ENCODE measurements at regions not wholly inside any gene's neighbourhood (a gene's known extent, or its start where the extent isn't known, plus 50 kb on each side); places are given as distances from the start of the nearest gene placed in this dataset.
A peak's percentile ranks its signal among the peaks of the same experiment; 100 is the strongest.
"Not testable (repeated sequence)": the region's sequence is repeated elsewhere in the genome, so short reads cannot be mapped to it uniquely, and the experiment has no call there.

DNA sequence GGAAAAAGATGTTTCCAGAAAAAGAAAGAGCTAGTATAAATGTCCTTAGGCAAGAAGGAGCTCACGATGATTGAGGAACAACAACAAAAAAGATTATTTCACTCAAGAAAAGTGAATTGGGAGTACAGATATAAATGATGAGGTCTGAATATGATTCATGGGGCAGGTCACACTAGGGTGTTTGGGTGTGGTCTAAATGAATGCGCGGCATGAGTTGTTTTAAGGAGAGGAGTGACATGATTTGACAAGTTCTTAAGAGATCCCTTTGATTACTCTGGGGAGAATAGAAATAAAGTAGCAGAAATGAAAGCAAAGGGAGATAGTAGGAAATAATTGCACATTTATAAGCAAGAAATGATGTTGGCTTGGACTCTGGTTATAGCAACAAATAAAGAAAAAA is 59.3 kb downstream of the NUTM2D start:
- H3K9me3 ChIP-seq; intact Hi-C loops (cut with DNase I); H3K27ac ChIP-seq; H3K27me3 ChIP-seq; H3K4me1 ChIP-seq; H3K36me3 ChIP-seq; H3K4me3 ChIP-seq; DNase-seq; ATAC-seq: not testable (repeated sequence)
- WGBS (ENCODE audit: insufficient coverage, low coverage, low lambda C conversion rate, missing lambda C conversion rate), result 83% methylated on average over 3 of the region's 3 CpGs

DNA sequence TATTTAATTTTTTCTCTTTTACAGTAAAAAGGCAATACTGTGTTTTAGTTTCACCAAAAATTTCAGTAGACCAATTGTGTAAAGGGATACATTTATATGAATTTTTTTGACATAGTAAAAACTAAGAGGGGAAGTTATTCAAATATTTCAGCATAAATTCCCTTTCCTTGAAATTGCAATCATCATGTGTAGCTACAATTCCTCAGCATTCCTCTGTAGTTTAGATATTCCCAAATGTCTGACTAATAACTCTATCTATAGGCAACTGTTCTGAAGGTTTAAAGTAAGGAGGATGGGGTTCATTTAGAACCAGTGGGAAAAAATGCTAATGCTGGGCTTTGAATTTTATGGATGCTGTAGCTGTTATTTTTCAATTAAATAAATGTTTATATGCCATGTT is 65.1 kb downstream of the NUTM2D start:
- H3K4me3 ChIP-seq; H3K27me3 ChIP-seq; H3K9me3 ChIP-seq; intact Hi-C loops (cut with DNase I); ATAC-seq; DNase-seq; H3K36me3 ChIP-seq; H3K4me1 ChIP-seq; H3K27ac ChIP-seq: not testable (repeated sequence)

DNA sequence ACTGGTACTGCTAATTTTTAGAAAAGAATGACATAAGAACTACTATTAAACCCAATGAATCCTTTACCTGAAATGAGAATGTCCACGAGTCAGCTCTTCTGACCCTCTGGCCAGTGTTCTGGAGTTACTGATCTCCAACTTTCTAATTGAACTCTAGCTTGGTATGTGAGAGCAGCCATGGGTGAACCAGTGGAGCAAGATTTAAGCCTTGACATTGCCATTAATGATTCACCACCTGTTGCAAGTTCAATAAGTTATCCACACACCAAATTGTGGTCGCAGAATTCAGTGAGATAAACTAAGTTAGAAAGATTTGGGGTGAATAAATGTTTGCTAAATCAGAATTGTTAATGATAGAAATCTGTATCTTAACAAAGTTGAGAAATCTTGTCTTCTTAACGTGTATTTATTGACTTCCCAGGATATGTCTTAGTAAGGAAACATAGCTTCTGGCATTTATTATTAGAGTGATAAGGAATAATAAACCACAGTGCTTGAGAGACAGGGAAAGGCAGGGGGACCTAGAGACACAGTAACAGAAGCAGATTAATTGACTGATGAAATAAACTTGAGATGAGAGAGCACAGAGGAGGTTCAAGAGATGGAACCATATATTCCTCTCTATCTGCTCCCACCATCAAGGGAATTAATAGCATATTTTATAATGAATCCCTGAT is 67.3 kb downstream of the NUTM2D start:
- peak; percentile 88 to 94 (median 92) for ATAC-seq
- 25% methylated on average over 3 of the region's 3 CpGs for WGBS (ENCODE audit: insufficient coverage, low coverage, low lambda C conversion rate, missing lambda C conversion rate)
- H3K36me3 ChIP-seq; H3K9me3 ChIP-seq; intact Hi-C loops (cut with DNase I); H3K4me1 ChIP-seq; H3K27me3 ChIP-seq; H3K27ac ChIP-seq; DNase-seq; H3K4me3 ChIP-seq: not testable (repeated sequence)

DNA sequence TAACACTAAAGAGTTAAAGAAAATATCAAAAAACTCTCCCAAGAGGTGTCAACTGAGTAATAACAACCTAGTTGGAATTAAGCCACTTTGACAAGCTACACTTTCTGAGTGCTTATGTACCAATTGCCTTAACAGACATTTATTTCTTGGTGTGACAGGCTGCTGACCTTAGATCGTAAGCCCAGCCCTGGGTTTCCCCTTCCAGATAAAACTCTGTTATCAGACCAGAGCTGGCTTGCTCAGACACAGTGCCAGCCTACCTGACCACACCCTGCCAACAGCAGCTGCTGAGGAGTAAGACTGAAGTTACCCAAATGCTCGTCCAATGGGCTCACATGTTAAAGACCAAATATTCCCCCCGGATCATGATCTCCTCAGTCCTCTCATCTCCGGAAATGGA is 70.9 kb upstream of the MINPP1 start:
- intact Hi-C loops (cut with DNase I); H3K4me1 ChIP-seq; DNase-seq; H3K27ac ChIP-seq; H3K36me3 ChIP-seq; H3K27me3 ChIP-seq; H3K9me3 ChIP-seq; H3K4me3 ChIP-seq: not testable (repeated sequence)
- peak; percentile 19 to 84 (median 40) for ATAC-seq
- WGBS (ENCODE audit: insufficient coverage, low coverage, low lambda C conversion rate, missing lambda C conversion rate), result 0% methylated on average over 1 of the region's 4 CpGs

DNA sequence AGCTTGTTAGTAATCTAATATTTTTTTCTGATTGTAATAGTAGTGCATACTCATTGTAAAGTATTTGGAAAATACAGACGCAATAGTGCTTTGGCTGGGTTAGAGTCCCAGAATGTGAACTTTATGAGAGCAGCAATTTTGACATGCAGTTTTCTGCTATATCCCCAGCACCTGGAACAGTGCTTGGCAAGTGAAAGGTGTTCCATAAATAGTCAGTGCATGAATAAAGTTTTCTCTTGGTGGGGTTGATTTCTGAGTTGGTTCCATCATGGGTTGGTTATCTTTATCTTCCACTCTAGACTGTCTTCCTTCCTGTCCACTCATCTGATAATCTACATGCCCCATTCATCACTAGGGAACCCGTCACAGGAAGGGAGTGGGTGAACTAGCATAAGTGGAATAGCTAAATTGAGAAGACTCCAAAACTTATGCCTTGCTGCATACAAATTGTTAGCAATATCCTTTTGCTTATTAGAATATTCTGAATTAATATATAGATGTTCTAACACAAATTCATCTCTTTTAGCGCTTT is 69.3 kb upstream of the MINPP1 start:
- ATAC-seq; H3K4me1 ChIP-seq; H3K36me3 ChIP-seq; intact Hi-C loops (cut with DNase I); H3K27ac ChIP-seq; H3K27me3 ChIP-seq; H3K9me3 ChIP-seq; H3K4me3 ChIP-seq; DNase-seq: not testable (repeated sequence)
- 80% methylated on average over 2 of the region's 3 CpGs for WGBS (ENCODE audit: insufficient coverage, low coverage, low lambda C conversion rate, missing lambda C conversion rate)

DNA sequence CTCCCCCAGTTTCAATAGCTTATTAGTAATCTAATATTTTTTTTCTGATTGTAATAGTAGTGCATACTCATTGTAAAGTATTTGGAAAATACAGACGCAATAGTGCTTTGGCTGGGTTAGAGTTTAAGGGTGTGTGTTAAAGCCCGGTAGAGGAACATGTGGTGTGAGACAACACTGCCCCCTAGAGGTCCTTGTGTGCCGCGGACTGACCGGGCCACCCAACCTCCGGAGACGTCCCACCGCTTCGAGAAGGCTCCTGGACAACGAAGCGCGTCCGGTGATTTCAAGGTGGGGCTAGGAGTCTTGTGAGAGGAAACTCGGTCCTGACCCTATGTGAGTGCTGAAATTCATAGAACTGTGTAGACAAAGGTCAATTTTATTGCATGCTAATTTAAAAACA is 68.6 kb upstream of the MINPP1 start:
- H3K36me3 ChIP-seq; intact Hi-C loops (cut with DNase I); H3K4me1 ChIP-seq; H3K4me3 ChIP-seq; H3K9me3 ChIP-seq; H3K27me3 ChIP-seq; H3K27ac ChIP-seq: not testable (repeated sequence)
- WGBS (ENCODE audit: insufficient coverage, low coverage, low lambda C conversion rate, missing lambda C conversion rate), result no CpG with 5 or more reads among the region's 14 CpGs
- DNase-seq (peak in 1 of 3 donors; percentile 44), ATAC-seq (peak; percentile 98 to 100 (median 100))

DNA sequence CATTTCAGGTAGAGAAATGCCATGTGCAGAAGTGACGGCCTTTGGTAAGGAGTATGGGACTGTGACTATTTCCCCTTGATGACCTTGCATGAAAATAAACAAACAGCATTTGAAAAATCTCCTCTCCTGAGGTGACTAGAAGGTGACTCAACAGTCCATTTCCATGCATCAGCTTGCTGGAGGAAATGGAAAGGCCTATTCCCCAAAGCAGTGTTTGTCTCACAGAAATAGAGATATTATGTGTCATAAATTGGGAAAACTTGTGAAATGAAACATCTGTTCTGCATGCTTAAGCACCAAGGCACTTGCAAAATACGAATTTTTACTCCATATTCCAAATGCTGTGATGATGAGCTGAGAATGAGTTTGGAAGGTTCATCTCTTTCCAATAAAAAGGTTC is 67.2 kb upstream of the MINPP1 start:
- no CpG with 5 or more reads among the region's 2 CpGs for WGBS (ENCODE audit: insufficient coverage, low coverage, low lambda C conversion rate, missing lambda C conversion rate)
- ATAC-seq; H3K27ac ChIP-seq; H3K27me3 ChIP-seq; intact Hi-C loops (cut with DNase I); H3K4me3 ChIP-seq; H3K9me3 ChIP-seq; H3K36me3 ChIP-seq; DNase-seq; H3K4me1 ChIP-seq: not testable (repeated sequence)

Measured in right lobe of liver (tissue), 6 donors.